ENCODE measurements at regions not wholly inside any gene's neighbourhood (a gene's known extent, or its start where the extent isn't known, plus 50 kb on each side); places are given as distances from the start of the nearest gene placed in this dataset.

GRCh38 chr1:186775036-186775435 lies 53.7 kb upstream of the PLA2G4A start (continued):
- TF ChIP-seq ID3 (CRISPR knock-in tag; IDR thresholded peaks at IDR 0.05), result no peak
- no peak for TF ChIP-seq ID3 (tag; IDR thresholded peaks at IDR 0.05)
- TF ChIP-seq GABPB2 (CRISPR knock-in tag; conservative IDR thresholded peaks at IDR 0.05), result no peak
- TF ChIP-seq CREB5 (CRISPR knock-in tag; IDR thresholded peaks at IDR 0.05), result no peak
- no peak for TF ChIP-seq IRF1 (CRISPR knock-in tag; IDR thresholded peaks at IDR 0.05; ENCODE audit: borderline replicate concordance)

GRCh38 chr1:186772228-186772627 lies 56.5 kb upstream of the PLA2G4A start:
- no TSS peak for BruUV-seq (replicated peaks)
- no peak overlapping the region for H3K4me2 ChIP-seq (ENCODE audit: insufficient read depth, low read length)
- POLR2A ChIA-PET, result no interaction called here
- CTCF ChIA-PET (ENCODE audit: low intra/inter-chr PET ratio), result no interaction called here
- H2AFZ ChIP-seq (ENCODE audit: low read depth, low read length), result no peak overlapping the region
- H3K4me3 ChIP-seq, result no peak overlapping the region
- H3K27me3 ChIP-seq (ENCODE audit: control insufficient read depth in 2 of 2, insufficient read depth in 2 of 2, low read length in 2 of 2), result no peaks in the 10 kb centered on the region
- intact Hi-C loops (cut with micrococcal nuclease), result no loop called here
- H3K27ac ChIP-seq (ENCODE audit: extremely low read depth, low read depth, low read length), result no peak overlapping the region
- H3K9ac ChIP-seq (ENCODE audit: insufficient read depth in 1 of 2, low read depth in 2 of 2, low read length in 2 of 2), result no peak overlapping the region
- ATAC-seq, result no peak
- in situ Hi-C loops (cut with MboI), result no loop called here
- no peak for FAIRE-seq
- no peak for DNase-seq (ENCODE audit: extremely low read depth in 1 of 4, low spot score in 3 of 4)
- no peaks in the 10 kb centered on the region for H3K9me3 ChIP-seq (replicated peaks; ENCODE audit: control insufficient read depth, insufficient read depth, low read depth, low read length)
- no peaks in the 10 kb centered on the region for H3K36me3 ChIP-seq (ENCODE audit: control insufficient read depth, insufficient read depth, low read length)
- no peaks in the 10 kb centered on the region for H3K4me1 ChIP-seq (replicated peaks in 1 of 2; ENCODE audit: control insufficient read depth in 2 of 2, insufficient read depth in 2 of 2, low read length in 2 of 2)
- no peaks in the 10 kb centered on the region for H3K79me2 ChIP-seq (ENCODE audit: control insufficient read depth, insufficient read depth, low read length)
- H3K9me1 ChIP-seq (ENCODE audit: control insufficient read depth, insufficient read depth, low read length), result no peaks in the 10 kb centered on the region
- 0% methylated on average over 3 of the region's 3 CpGs for WGBS (ENCODE audit: insufficient coverage, low coverage, missing lambda C conversion rate)
- H4K20me1 ChIP-seq (replicated peaks; ENCODE audit: control insufficient read depth, insufficient read depth, low read length), result no peaks in the 10 kb centered on the region
- TF ChIP-seq SAFB (IDR thresholded peaks at IDR 0.05; ENCODE audit: borderline replicate concordance, low read depth, low read length) (no peak), CEBPB (tag; IDR thresholded peaks at IDR 0.05) (no peak), UBTF (IDR thresholded peaks at IDR 0.05; ENCODE audit: borderline replicate concordance in 1 of 2, low read depth in 2 of 2, low read length in 2 of 2) (no peak), ZBTB9 (CRISPR knock-in tag; IDR thresholded peaks at IDR 0.05) (no peak), RB1 (IDR thresholded peaks at IDR 0.05; ENCODE audit: low read depth) (no peak), CREB1 (IDR thresholded peaks at IDR 0.05) (no peak), CREB1 (CRISPR knock-in tag; IDR thresholded peaks at IDR 0.05) (no peak), SMARCA4 (IDR thresholded peaks at IDR 0.05) (no peak), MEIS2 (IDR thresholded peaks at IDR 0.05; ENCODE audit: partially characterized antibody) (no peak), ZNF583 (CRISPR knock-in tag; IDR thresholded peaks at IDR 0.05) (no peak)

Measured in K562 (cell line).